HG03354 (cell line): ENCODE measurements at regions not wholly inside any gene's neighbourhood (a gene's known extent, or its start where the extent isn't known, plus 50 kb on each side); places are given as distances from the start of the nearest gene placed in this dataset.
A peak's percentile ranks its signal among the peaks of the same experiment; 100 is the strongest.
"Not testable (repeated sequence)": the region's sequence is repeated elsewhere in the genome, so short reads cannot be mapped to it uniquely, and the experiment has no call there.

Experiments used
- ATAC-seq: cut with Tn5 transposase; IDR thresholded peaks from one replicate; pipeline ENCODE4 v1.9.1; 2021; ENCODE audit warnings: mild to moderate bottlenecking; ENCODE audit not compliant: unreplicated experiment, poor library complexity, severe bottlenecking

- no peak for ATAC-seq
Measured at GRCh38 chr7:14988941-14989340, 86.4 kb upstream of the DGKB start.

GRCh38 chr7:14978687-14979086 lies 76.1 kb upstream of the DGKB start:
- ATAC-seq: no peak

GRCh38 chr7:14974688-14975087 lies 72.1 kb upstream of the DGKB start:
- ATAC-seq: no peak

GRCh38 chr7:14973712-14974428 lies 71.3 kb upstream of the DGKB start:
- peak; percentile 79 for ATAC-seq

GRCh38 chr7:14971678-14972077 lies 69.1 kb upstream of the DGKB start:
- not testable (repeated sequence) for ATAC-seq

- ATAC-seq: not testable (repeated sequence)
Measured at GRCh38 chr7:14967376-14967775, 64.8 kb upstream of the DGKB start.

GRCh38 chr7:14962778-14963177 lies 60.2 kb upstream of the DGKB start:
- ATAC-seq: no peak

GRCh38 chr7:14960721-14961120 lies 58.2 kb upstream of the DGKB start:
- ATAC-seq: no peak

GRCh38 chr7:14959339-14959738 lies 56.8 kb upstream of the DGKB start:
- no peak for ATAC-seq

- no peak for ATAC-seq
Measured at GRCh38 chr7:14954035-14954434, 51.5 kb upstream of the DGKB start.
